CMK (cell line): ENCODE measurements at regions not wholly inside any gene's neighbourhood (a gene's known extent, or its start where the extent isn't known, plus 50 kb on each side); places are given as distances from the start of the nearest gene placed in this dataset.
A peak's percentile ranks its signal among the peaks of the same experiment; 100 is the strongest.

Experiments
- DNase-seq: peaks from one replicate; pipeline ENCODE4 v3.0.0-alpha.2; 2010; ENCODE audit warnings: low read depth

GRCh38 chr6:39992861-39993622 lies 58.8 kb upstream of the MOCS1 start:
- DNase-seq, result peak; percentile 56
